Neuronal stem cell (in vitro differentiated cells): ENCODE measurements at regions not wholly inside any gene's neighbourhood (a gene's known extent, or its start where the extent isn't known, plus 50 kb on each side); places are given as distances from the start of the nearest gene placed in this dataset.

ENCODE experiments used
- DNase-seq: peaks from one replicate; pipeline ENCODE4 v3.0.0-alpha.2; 2013; ENCODE audit warnings: low spot score
- H2AFZ ChIP-seq: one replicate; pipeline ENCODE4 v1.6.1; 2013; ENCODE audit warnings: mild to moderate bottlenecking, low read length, inconsistent platforms
- H2AK5ac ChIP-seq: 2 replicates; pipeline ENCODE4 v1.6.1; 2013; ENCODE audit warnings: low read depth, mild to moderate bottlenecking, inconsistent platforms, low read length, moderate library complexity, mixed read lengths
- H2BK120ac ChIP-seq: 2 replicates; pipeline ENCODE4 v1.6.1; 2013; ENCODE audit warnings: low read depth, mild to moderate bottlenecking, inconsistent platforms, low read length, moderate library complexity, mixed read lengths
- H2BK12ac ChIP-seq: one replicate; pipeline ENCODE4 v1.6.1; 2013; ENCODE audit warnings: low read length, inconsistent platforms
- H2BK15ac ChIP-seq: 2 replicates; pipeline ENCODE4 v1.6.1; 2013; ENCODE audit warnings: mild to moderate bottlenecking, low read length, inconsistent platforms, mixed read lengths
- H2BK5ac ChIP-seq: one replicate; pipeline ENCODE4 v1.6.1; 2013; ENCODE audit warnings: inconsistent platforms, mild to moderate bottlenecking, low read length, moderate library complexity
- H3K14ac ChIP-seq: one replicate; pipeline ENCODE4 v1.6.1; 2013; ENCODE audit warnings: low read length, inconsistent platforms
- H3K18ac ChIP-seq: 2 replicates; pipeline ENCODE4 v1.6.1; 2013; ENCODE audit warnings: low read length, inconsistent platforms
- H3K23ac ChIP-seq: 2 replicates; pipeline ENCODE4 v1.6.1; 2013; ENCODE audit warnings: low read depth, mild to moderate bottlenecking, mixed read lengths, low read length, inconsistent platforms; ENCODE audit not compliant: poor library complexity
- H3K27ac ChIP-seq: replicated peaks from 3 replicates; pipeline ENCODE4 v1.5.1; 2013; ENCODE audit warnings: low read length, inconsistent platforms
- H3K27me3 ChIP-seq, 3 experiments: 2 replicates each; pipeline ENCODE4 v1.6.1; 2013; ENCODE audit warnings: low read length in 3 of 3, mild to moderate bottlenecking in 2 of 3, inconsistent platforms in 1 of 3, low read depth in 1 of 3, mixed read lengths in 1 of 3, moderate library complexity in 1 of 3; ENCODE audit not compliant: control insufficient read depth in 3 of 3, insufficient read depth in 3 of 3
- H3K36me3 ChIP-seq, 2 donors: replicated peaks in 1 of 2; 2 replicates each; pipeline ENCODE4 v1.6.1; 2013; ENCODE audit warnings: low read length in 2 of 2; ENCODE audit not compliant: control insufficient read depth in 2 of 2, insufficient read depth in 2 of 2
- H3K4ac ChIP-seq: 2 replicates; pipeline ENCODE4 v1.6.1; 2013; ENCODE audit warnings: inconsistent platforms, mild to moderate bottlenecking, low read length, moderate library complexity
- H3K4me1 ChIP-seq, 2 donors: 1 replicate in 1 of 2; 2 replicates in 1 of 2; pipeline ENCODE4 v1.6.1; 2013; ENCODE audit warnings: low read length in 2 of 2, low read depth in 1 of 2; ENCODE audit not compliant: control insufficient read depth in 2 of 2, insufficient read depth in 1 of 2
- H3K4me2 ChIP-seq: one replicate; pipeline ENCODE4 v1.6.1; 2013; ENCODE audit warnings: mild to moderate bottlenecking, low read length, inconsistent platforms; ENCODE audit not compliant: insufficient read depth, poor library complexity, severe bottlenecking
- H3K4me3 ChIP-seq, 2 donors: 2 replicates each; pipeline ENCODE4 v1.5.1; 2013; ENCODE audit warnings: low read length in 2 of 2, mild to moderate bottlenecking in 2 of 2, inconsistent platforms in 1 of 2, moderate library complexity in 1 of 2
- H3K79me1 ChIP-seq: one replicate; pipeline ENCODE4 v1.6.1; 2013; ENCODE audit warnings: low read depth, mild to moderate bottlenecking, inconsistent platforms, low read length, moderate library complexity
- H3K9ac ChIP-seq: one replicate; pipeline ENCODE4 v1.6.1; 2013; ENCODE audit warnings: mild to moderate bottlenecking, low read depth, low read length, inconsistent platforms; ENCODE audit not compliant: poor library complexity
- H3K9me3 ChIP-seq, 2 donors: replicated peaks in 1 of 2; 2 replicates each; pipeline versions ENCODE3 to v1.6.1; 2013; ENCODE audit warnings: low read length in 2 of 2, mild to moderate bottlenecking in 2 of 2, inconsistent platforms in 1 of 2, low read depth in 1 of 2, mixed read lengths in 1 of 2, moderate library complexity in 1 of 2; ENCODE audit not compliant: control insufficient read depth in 2 of 2, insufficient read depth in 1 of 2
- H4K8ac ChIP-seq: one replicate; pipeline ENCODE4 v1.6.1; 2013; ENCODE audit warnings: low read depth, mild to moderate bottlenecking, inconsistent platforms, low read length, moderate library complexity
- H4K91ac ChIP-seq: one replicate; pipeline ENCODE4 v1.6.1; 2013; ENCODE audit warnings: low read length, low read depth, mild to moderate bottlenecking, inconsistent platforms; ENCODE audit not compliant: poor library complexity
- WGBS, 2 donors: extraction: QIAGEN DNeasy Blood & Tissue Kit; methylation state at CpG; one replicate each; pipeline ENCODE4 v1.1.7; 2013; ENCODE audit warnings: missing lambda C conversion rate in 2 of 2, mixed read lengths in 1 of 2; ENCODE audit not compliant: insufficient read length in 2 of 2, insufficient replicate concordance in 1 of 2; ENCODE audit errors: extremely low coverage in 2 of 2; 5-methylcytosine and 5-hydroxymethylcytosine counted together

GRCh38 chr15:95734422-95735316, 595.8 kb upstream of the NR2F2 start:
- H2BK15ac ChIP-seq: no peak overlapping the region

GRCh38 chr15:95737060-95737459, 593.4 kb upstream of the NR2F2 start:
- DNase-seq: no peak
- H3K4me3 ChIP-seq: no peak overlapping the region
- no peak overlapping the region for H2BK15ac ChIP-seq
- H2BK120ac ChIP-seq: no peak overlapping the region
- H3K18ac ChIP-seq: no peak overlapping the region
- no peak overlapping the region for H2BK5ac ChIP-seq
- no peak overlapping the region for H3K14ac ChIP-seq
- peaks cover 1 to 9% of the 10 kb centered on the region in 2 donors for H3K4me1 ChIP-seq
- H3K4ac ChIP-seq: no peak overlapping the region
- H3K27ac ChIP-seq: no peak overlapping the region
- H3K79me1 ChIP-seq: no peaks in the 10 kb centered on the region
- no peaks in the 10 kb centered on the region for H3K27me3 ChIP-seq
- H3K9me3 ChIP-seq: peaks cover 0 to 8% of the 10 kb centered on the region in 2 donors
- H2AK5ac ChIP-seq: no peak overlapping the region
- no peak overlapping the region for H2AFZ ChIP-seq
- no peak overlapping the region for H4K91ac ChIP-seq
- H3K36me3 ChIP-seq: no peaks in the 10 kb centered on the region
- no peak overlapping the region for H4K8ac ChIP-seq
- no CpG with 5 or more reads among the region's 3 CpGs for WGBS, 2 donors
- H3K9ac ChIP-seq: no peak overlapping the region
- no peak overlapping the region for H2BK12ac ChIP-seq
- H3K23ac ChIP-seq: no peak overlapping the region
- H3K4me2 ChIP-seq: no peak overlapping the region

More at GRCh38 chr15:95734422-95735316, 595.8 kb upstream of the NR2F2 start:
- Histone ChIP-seq H3K23ac (no peak overlapping the region), H3K18ac (no peak overlapping the region), H3K27ac (no peak overlapping the region), H2AFZ (peak overlapping the region; percentile 49), H2BK120ac (no peak overlapping the region), H4K8ac (no peak overlapping the region), H3K9me3 (peaks cover 0 to 8% of the 10 kb centered on the region in 2 donors), H3K4ac (no peak overlapping the region), H3K4me2 (no peak overlapping the region), H3K36me3 (no peaks in the 10 kb centered on the region), H3K9ac (no peak overlapping the region), H4K91ac (no peak overlapping the region), H3K27me3 (no peaks in the 10 kb centered on the region), H3K79me1 (no peaks in the 10 kb centered on the region), H2AK5ac (no peak overlapping the region), H2BK12ac (no peak overlapping the region), H3K4me3 (no peak overlapping the region), H2BK5ac (no peak overlapping the region), H3K14ac (no peak overlapping the region), H3K4me1 (peaks cover 1 to 9% of the 10 kb centered on the region in 2 donors)
- WGBS, 2 donors: no CpG with 5 or more reads among the region's 6 CpGs
- no peak for DNase-seq

GRCh38 chr15:95739131-95739530, 591.4 kb upstream of the NR2F2 start:
- no CpG with 5 or more reads among the region's 5 CpGs for WGBS, 2 donors
- Histone ChIP-seq H2AFZ (peak overlapping the region; percentile 6), H2AK5ac (no peak overlapping the region), H3K18ac (no peak overlapping the region), H3K4ac (no peak overlapping the region), H3K4me2 (no peak overlapping the region), H2BK15ac (no peak overlapping the region), H3K27ac (no peak overlapping the region), H3K79me1 (no peaks in the 10 kb centered on the region), H3K9me3 (peaks cover 0 to 8% of the 10 kb centered on the region in 2 donors), H3K27me3 (no peaks in the 10 kb centered on the region), H3K4me3 (no peak overlapping the region), H4K91ac (no peak overlapping the region), H2BK120ac (no peak overlapping the region), H3K23ac (no peak overlapping the region), H4K8ac (no peak overlapping the region), H3K14ac (no peak overlapping the region), H3K4me1 (peaks cover 1 to 9% of the 10 kb centered on the region in 2 donors), H3K9ac (no peak overlapping the region), H3K36me3 (no peaks in the 10 kb centered on the region), H2BK5ac (no peak overlapping the region), H2BK12ac (no peak overlapping the region)
- no peak for DNase-seq

- no peaks in the 10 kb centered on the region for H3K36me3 ChIP-seq
- no peak overlapping the region for H3K27ac ChIP-seq
- no peak overlapping the region for H3K23ac ChIP-seq
- H2BK120ac ChIP-seq: no peak overlapping the region
- no peak overlapping the region for H3K18ac ChIP-seq
- H4K8ac ChIP-seq: no peak overlapping the region
- no peak overlapping the region for H3K4me2 ChIP-seq
- 100% methylated on average over 1 of the region's 4 CpGs for WGBS, 2 donors
- H2BK12ac ChIP-seq: no peak overlapping the region
- H3K27me3 ChIP-seq: no peaks in the 10 kb centered on the region
- H4K91ac ChIP-seq: no peak overlapping the region
- H3K9me3 ChIP-seq: no peaks in the 10 kb centered on the region
- DNase-seq: no peak
- no peak overlapping the region for H2BK5ac ChIP-seq
- H3K14ac ChIP-seq: no peak overlapping the region
- no peak overlapping the region for H3K4me3 ChIP-seq
- H3K4ac ChIP-seq: no peak overlapping the region
- peaks cover 1 to 6% of the 10 kb centered on the region in 2 donors for H3K4me1 ChIP-seq
- H3K79me1 ChIP-seq: no peaks in the 10 kb centered on the region
- no peak overlapping the region for H2AFZ ChIP-seq
- no peak overlapping the region for H3K9ac ChIP-seq
- no peak overlapping the region for H2BK15ac ChIP-seq
- H2AK5ac ChIP-seq: no peak overlapping the region
Measured at GRCh38 chr15:95741830-95742229, 588.7 kb upstream of the NR2F2 start.
